ENCODE measurements at regions not wholly inside any gene's neighbourhood (a gene's known extent, or its start where the extent isn't known, plus 50 kb on each side); places are given as distances from the start of the nearest gene placed in this dataset. TPM values are rescaled to one million over a fixed set of nuclear protein-coding genes. Genes with fewer than 3 reads are reported as not detected.

DNA sequence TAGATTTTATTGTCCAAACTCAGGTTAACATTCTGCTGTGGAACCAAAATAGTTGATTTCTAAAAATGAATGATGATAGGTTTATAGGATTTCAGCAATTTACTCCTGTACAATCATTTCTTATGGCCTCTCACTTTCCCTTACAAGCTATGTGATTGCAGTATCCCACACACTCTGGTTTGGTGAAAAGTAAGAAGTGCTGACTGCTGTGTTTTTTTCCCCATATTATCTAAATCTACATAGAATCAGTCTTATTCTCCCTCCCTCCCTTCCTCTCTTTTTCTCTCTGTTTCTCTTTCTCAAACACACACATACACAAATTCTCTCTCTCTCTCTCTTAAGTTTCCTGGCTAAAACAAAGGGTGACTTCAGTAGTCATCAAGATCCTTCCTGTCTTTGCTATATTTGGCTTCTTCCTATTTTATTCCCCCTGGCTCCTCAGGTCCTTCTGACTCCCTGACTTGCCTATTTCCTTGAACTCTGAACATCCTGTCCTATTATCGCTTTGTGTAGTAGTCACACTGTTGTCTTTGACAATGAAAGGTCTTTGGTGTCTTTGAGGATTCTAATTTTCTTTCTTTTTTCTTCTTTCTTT lies 55.9 kb upstream of the HAPLN1 start:
- H3K23ac ChIP-seq (ENCODE audit: low read length), result no peak overlapping the region
- H3K36me3 ChIP-seq (ENCODE audit: control insufficient read depth, insufficient read depth, low read length), result no peaks in the 10 kb centered on the region
- H2BK15ac ChIP-seq (replicated peaks; ENCODE audit: low read depth), result no peak overlapping the region
- H3K27me3 ChIP-seq (ENCODE audit: insufficient read depth, low read length, poor library complexity), result no peaks in the 10 kb centered on the region
- H3K4me2 ChIP-seq (ENCODE audit: low read length), result no peak overlapping the region
- no peak overlapping the region for H3K4me3 ChIP-seq (ENCODE audit: low read length)
- no peaks in the 10 kb centered on the region for H3K79me1 ChIP-seq (ENCODE audit: low read length)
- H3K56ac ChIP-seq (ENCODE audit: low read length), result no peak overlapping the region
- no peak overlapping the region for H2AK5ac ChIP-seq (ENCODE audit: low read length)
- H4K8ac ChIP-seq (ENCODE audit: low read depth, low read length), result no peak overlapping the region
- no CpG with 5 or more reads among the region's 1 CpG for WGBS (ENCODE audit: extremely low coverage, insufficient coverage, low lambda C conversion rate)
- H3K79me2 ChIP-seq (ENCODE audit: control insufficient read depth, insufficient read depth, low read length), result no peaks in the 10 kb centered on the region
- H4K5ac ChIP-seq (ENCODE audit: low read length), result no peak overlapping the region
- H3K4ac ChIP-seq (ENCODE audit: low read depth, low read length), result no peak overlapping the region
- H2BK5ac ChIP-seq (ENCODE audit: low read length), result no peak overlapping the region
- no peak for DNase-seq
- H3K18ac ChIP-seq (ENCODE audit: low read length), result no peak overlapping the region
- H3K9ac ChIP-seq (ENCODE audit: low read length), result no peak overlapping the region
- H2BK120ac ChIP-seq (ENCODE audit: low read depth, low read length), result no peak overlapping the region
- H3K27ac ChIP-seq (ENCODE audit: low read depth, low read length), result no peak overlapping the region
- no peaks in the 10 kb centered on the region for H3K4me1 ChIP-seq (ENCODE audit: control insufficient read depth, low read depth, low read length)

Small RNAs in the stretch of these regions (small RNA-seq; reads per million reads assigned to genes)
- gene RNU4-11P (ENCODE audit: insufficient read depth), result not detected

Data from mesendoderm (in vitro differentiated cells).